Hindlimb muscle (tissue), 1 donor: ENCODE measurements at regions not wholly inside any gene's neighbourhood (a gene's known extent, or its start where the extent isn't known, plus 50 kb on each side); places are given as distances from the start of the nearest gene placed in this dataset.
"Not testable (repeated sequence)": the region's sequence is repeated elsewhere in the genome, so short reads cannot be mapped to it uniquely, and the experiment has no call there.

Experiments used
- DNase-seq: peaks from one replicate; pipeline ENCODE4 v3.0.0-alpha.2; 2013

GRCh38 chr4:55028196-55028595 lies 97.2 kb downstream of the KDR start:
- no peak for DNase-seq

GRCh38 chr4:55027596-55027995 lies 97.8 kb downstream of the KDR start:
- DNase-seq = no peak

DNA sequence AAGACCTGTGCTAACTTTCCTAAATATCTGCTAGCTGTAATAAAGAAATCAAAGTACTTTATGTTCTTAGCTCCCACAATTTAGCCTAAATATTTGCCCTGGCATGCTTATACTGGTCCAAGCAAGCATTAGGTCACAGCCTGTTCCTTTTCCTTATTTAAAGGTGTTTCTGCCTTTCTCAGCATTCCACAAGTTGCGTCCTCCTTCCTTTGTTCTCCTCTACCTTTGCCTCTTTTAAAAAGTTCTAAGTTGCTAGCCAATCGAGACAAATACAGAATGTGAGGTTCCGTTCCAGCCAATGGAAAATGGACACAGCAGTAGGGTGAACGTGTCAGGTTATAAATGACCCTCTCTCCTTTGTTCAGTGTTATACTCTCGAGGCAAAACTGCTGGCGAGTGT lies 99.9 kb downstream of the KDR start:
- not testable (repeated sequence) for DNase-seq

DNA sequence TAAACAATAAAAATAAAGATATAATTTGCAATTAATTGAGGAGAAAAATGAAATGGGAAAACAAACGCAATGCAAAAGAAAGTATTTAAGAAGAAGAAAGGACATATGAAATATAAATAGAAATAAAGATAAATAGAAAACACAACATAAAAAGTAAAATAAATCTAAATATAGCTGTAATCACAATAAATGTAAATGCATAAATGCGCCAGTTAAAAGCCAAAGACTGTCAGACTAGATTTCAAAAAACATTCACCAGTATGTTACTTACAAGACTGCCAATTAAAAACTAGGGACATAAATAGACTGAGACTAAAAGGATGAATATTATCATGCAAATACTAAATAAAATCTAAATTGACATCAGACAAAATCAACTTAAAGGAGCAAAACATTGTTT lies 102.4 kb downstream of the KDR start:
- no peak for DNase-seq

GRCh38 chr4:55021214-55021613 lies 104.2 kb downstream of the KDR start:
- DNase-seq = no peak

DNA sequence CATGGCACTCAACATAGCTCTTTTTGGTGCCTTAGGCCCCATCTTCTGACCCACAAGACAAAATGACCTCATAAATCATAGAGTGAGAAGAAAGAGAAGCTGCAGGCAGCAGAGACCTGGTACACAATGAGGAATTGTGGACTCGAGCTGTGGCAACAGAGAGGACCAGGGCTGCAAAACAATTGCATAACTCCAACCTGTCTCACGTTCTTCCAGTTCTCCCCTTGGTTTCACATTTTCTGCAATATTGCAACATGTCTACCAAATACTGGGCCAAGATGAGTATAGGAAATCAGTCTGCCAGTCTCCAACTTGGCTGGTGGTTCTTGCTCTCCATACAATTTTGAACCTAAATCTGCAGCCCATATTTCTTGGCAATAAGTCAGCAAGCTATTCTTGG lies 105.3 kb downstream of the KDR start:
- no peak for DNase-seq

GRCh38 chr4:55018978-55019377 lies 106.4 kb downstream of the KDR start:
- DNase-seq = no peak

DNA sequence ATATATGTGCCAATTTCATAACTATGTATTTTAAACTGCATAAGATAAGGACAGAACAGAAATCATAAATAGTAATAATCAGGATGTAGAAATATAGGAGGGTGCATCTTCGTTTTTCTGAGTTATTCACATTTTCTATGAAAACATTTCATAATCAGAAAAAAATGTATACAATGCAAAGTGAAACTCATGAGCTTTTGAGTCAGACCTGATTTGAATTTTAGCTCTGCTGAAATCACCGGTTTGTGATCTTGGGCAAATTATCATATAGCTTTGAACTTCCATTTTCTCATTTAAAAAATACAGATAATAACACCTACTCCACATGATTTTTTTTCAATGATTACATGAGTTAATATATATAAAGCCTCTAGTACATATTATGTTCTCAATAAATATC lies 106.9 kb downstream of the KDR start:
- DNase-seq = no peak

- DNase-seq = no peak
Measured at GRCh38 chr4:55017406-55017805, 108.0 kb downstream of the KDR start.

DNA sequence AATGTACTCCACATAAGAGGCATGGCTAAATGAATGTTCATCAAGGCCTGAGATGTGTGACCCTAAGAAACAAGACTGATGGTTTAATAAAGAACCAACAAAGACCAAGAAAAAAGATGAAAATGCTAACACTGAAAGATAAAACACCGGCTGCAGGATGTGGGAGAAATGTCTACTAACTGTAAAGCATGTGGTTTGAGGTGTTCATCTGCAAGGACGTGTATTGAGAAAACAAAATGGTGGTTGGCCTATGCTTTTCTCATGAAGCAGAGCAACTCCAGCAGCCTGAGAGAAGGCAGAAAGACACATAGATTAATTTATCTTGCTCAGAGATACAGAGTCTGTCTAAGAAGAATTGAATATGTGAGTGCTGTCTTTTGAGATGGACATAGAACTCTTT lies 109.3 kb downstream of the KDR start:
- no peak for DNase-seq

- DNase-seq = no peak
Measured at GRCh38 chr4:55014876-55015275, 110.5 kb downstream of the KDR start.

DNA sequence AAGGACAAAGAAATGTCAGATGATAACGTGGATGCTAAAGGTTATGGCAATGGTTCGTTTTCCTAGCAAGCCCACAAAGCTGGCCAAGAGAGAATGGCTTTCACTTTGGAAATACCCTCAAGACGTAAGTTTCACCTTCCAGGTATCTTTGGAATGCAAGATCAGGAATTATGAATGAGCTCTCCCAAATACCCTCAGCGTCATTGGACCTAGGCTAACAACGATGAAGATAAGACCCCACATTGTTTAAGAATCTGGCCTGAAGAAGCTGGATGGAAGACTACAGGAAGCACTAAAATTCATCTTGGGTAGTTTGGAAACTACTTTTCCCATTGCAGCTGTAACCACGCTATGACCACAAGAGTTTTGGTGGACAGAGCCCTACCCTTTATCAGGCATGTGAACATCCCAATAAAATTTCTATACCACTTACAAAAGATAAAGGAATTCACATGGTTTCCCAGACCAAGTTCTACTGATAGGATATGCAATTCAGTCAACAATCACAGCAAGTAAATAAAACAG lies 111.9 kb downstream of the KDR start:
- DNase-seq = no peak

- no peak for DNase-seq
Measured at GRCh38 chr4:55012363-55013230, 112.8 kb downstream of the KDR start.

DNA sequence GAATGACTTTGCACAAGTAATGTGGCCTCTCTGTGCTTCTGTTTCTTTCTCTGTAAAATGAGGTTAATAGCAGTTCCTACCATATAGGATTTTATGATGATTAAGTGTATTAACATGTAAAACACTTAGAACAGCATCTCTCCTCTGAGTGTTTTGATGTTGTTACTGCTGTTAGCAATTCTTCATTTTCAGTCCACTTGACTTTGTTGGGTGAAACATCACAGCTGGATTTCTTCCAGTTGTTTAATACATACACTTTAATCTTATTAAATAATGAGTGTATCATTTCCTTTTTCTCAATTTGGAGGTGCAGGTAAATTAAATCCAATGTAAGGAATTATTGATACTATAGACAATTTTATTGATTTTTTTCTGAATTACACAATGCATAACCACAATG lies 113.6 kb downstream of the KDR start:
- DNase-seq = no peak

- DNase-seq = no peak
Measured at GRCh38 chr4:55010550-55010949, 114.8 kb downstream of the KDR start.

DNA sequence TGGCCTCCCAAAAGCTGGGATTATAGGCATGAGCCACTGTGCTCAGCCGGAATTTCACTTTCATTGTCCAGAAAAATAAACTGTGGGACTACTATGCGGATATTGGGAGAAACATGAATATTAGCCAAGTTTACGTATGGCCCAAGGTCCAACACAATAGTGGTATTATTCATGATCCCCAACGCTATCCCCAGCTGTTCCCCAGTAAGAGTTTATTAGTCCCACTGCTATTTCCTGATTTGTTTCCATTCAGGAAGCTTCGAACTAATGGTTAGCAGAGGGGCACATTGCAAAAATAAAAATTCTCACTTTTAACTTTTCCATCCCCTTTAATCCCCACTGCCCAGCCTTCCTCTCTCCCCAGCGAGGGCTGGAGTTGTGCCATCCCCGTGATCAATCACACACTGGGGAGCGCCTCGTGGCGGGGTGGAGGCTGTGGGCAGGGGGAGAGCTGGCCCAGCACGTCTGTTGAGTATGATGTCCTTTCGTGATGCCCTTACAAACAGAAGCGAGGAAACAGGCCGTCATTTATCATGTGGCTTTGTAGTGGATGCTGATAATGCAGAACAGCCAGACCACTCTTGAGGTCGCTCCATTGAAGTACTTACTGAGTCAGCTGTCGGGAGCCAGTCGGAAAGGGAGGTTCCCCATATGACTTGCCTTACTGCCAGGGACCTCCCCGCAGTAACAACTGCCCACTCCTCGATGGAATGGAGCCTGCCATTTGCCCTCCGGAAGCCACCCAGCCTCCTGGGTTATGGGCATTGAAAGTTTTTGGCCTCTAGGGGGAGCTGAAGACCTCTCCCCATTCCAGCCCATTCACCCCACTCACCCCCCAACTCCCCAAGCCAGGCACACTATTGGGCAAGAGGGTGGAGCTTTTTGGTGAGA lies 117.0 kb downstream of the KDR start:
- DNase-seq = no peak

- no peak for DNase-seq
Measured at GRCh38 chr4:55005910-55006309, 119.5 kb downstream of the KDR start.

GRCh38 chr4:55004831-55005230 lies 120.6 kb downstream of the KDR start:
- DNase-seq = no peak

GRCh38 chr4:55002431-55002830 lies 123.0 kb downstream of the KDR start:
- no peak for DNase-seq

DNA sequence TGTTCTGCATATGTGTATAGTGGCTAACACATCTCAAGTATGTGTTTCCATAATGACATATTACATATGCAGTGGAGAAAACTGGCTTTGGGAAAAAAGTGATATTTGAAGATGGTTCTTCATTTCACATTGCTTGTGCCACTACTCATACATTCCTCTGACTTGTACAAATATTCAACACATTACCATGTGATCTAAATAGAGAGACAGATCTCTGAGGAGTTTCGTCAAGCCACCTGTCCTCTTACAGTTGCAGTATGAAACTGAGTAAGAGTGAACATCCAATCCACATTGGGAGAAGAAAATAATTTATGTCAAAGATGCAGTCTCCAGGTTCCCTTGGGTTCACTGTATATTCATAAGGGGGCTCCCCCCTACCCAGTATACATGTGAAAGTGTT lies 123.9 kb downstream of the KDR start:
- no peak for DNase-seq

GRCh38 chr4:54999003-54999402 lies 126.4 kb downstream of the KDR start:
- DNase-seq = peak; percentile 45

DNA sequence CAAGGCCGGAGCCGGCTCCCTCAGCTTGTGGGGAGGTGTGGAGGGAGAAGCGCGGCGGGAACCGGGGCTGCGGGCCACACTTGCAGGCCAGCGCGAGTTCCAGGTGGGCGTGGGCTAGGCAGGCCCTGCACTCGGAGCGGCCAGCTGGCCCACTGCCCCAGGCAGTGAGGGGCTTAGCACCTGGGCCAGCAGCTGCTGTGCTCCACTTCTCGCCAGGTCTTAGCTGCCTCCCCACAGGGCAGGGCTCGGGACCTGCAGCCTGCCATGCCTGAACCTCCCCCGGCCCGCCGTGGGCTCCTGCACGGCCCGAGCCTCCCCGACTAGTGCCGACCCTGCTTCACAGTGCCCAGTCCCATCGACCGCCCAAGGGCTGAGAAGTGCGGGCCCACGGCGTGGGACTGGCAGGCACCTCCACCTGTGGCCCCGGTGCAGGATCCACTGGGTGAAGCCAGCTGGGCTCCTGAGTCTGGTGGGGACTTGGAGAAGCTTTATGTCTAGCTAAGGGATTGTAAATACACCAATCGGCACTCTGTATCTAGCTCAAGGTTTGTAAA lies 131.8 kb downstream of the KDR start:
- DNase-seq = not testable (repeated sequence)

GRCh38 chr4:54992266-54992665 lies 133.1 kb downstream of the KDR start:
- no peak for DNase-seq
